ENCODE measurements at regions not wholly inside any gene's neighbourhood (a gene's known extent, or its start where the extent isn't known, plus 50 kb on each side); places are given as distances from the start of the nearest gene placed in this dataset.
"Not testable (repeated sequence)": the region's sequence is repeated elsewhere in the genome, so short reads cannot be mapped to it uniquely, and the experiment has no call there.

DNA sequence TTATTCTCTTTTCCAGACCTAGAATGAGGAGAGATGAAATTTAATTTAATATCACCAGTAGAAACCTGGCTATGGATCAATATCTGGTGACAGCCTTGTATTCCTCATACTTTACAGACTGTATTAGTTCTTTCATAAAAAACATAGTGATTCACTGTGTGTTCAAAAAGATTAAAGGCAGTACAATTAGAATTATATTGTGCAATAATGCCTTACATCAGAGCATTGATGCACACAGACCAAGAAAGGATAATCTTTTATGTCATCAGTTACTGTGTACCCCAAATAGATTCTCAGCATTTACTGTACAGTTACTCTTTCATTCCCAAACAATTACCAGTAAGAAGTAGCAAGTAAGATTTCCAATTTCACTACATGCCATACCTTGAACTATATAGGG lies 260.5 kb upstream of the ANXA10 start:
- no peak for DNase-seq (ENCODE audit: low spot score)

DNA sequence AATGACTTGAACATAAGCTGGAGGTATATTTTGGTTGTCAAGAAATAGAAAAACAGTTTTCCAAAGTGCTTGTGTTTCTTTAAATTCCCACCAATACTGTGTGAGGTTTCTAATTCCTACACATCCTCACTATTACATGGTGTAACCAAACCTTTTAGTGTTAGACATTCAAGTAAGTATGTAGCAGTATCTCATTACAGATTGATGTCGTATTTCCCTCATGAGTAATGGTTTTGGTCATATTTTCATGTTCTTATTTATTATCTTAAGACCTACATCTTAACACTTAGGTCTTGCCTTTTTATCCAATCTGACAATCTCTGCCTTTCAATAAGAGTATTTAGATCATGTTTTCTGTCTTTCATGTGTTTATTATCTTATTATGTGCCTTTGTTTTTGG lies 253.7 kb upstream of the ANXA10 start:
- DNase-seq (ENCODE audit: low spot score), result no peak

DNA sequence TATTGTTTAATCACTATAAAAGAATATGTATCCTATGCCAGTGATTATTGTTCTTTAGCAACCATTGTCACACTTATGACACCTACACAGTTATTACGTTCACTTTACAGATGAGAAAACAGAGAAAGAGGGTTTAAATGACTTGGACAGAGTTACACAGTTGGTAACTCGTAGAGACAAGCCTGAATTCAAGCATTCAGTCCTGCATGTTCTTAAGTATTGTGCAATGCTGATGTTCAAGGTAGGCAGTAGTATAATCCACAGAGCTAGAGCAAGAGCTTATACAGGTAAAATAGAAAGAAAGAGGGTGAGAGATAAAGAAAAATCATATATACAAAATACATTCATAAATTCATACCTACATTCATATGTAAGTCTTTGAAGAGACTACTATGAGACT lies 249.8 kb upstream of the ANXA10 start:
- no peak for DNase-seq (ENCODE audit: low spot score)

DNA sequence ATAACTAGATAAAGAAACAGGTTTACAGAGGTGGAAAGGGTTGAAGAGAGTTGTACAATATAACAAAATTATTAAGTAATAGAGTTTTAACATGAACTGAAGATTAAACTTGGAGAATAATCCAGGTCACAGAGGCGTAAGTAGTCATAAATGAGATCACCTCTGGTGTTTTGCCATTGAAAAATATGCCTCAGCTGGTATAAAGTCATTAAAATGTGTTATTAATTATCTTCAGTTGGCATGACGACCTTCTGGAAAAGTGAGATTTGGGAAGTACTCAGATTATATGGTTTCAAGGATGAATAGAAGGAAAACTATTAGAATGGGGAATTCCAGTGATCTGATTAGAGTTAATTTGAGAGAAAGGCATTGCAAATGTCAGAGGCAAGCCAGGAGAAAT lies 237.5 kb upstream of the ANXA10 start:
- DNase-seq (ENCODE audit: low spot score), result no peak

DNA sequence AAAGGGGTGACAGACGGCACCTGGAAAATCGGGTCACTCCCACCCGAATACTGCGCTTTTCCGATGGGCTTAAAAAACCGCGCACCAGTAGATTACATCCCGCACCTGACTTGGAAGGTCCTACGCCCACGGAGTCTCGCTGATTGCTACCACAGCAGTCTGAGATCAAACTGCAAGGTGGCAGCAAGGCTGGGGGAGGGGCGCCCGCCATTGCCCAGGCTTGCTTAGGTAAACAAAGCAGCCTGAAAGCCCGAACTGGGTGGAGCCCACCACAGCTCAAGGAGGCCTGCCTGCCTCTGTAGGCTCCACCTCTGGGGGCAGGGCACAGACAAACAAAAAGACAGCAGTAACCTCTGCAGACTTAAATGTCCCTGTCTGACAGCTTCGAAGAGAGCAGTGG lies 234.2 kb upstream of the ANXA10 start:
- not testable (repeated sequence) for DNase-seq (ENCODE audit: low spot score)

DNA sequence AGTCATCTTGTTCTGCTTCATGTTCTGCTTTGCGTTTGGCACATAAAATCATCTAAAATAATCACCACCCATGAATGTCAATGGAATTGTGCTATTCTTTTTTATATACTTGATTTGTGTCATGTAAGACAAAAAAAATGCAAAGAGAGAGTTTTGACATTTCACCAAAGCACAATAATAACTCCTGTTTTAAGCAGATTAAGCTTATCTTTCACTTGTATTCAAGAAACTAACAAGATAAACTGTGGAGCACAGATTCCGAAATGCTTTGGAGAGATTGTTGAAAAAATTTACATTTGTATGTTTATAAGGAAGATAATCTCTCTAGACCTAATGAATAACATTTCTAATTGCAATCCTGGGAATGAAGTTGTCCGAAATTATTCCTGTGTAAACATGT lies 225.1 kb upstream of the ANXA10 start:
- DNase-seq (ENCODE audit: low spot score), result no peak

DNA sequence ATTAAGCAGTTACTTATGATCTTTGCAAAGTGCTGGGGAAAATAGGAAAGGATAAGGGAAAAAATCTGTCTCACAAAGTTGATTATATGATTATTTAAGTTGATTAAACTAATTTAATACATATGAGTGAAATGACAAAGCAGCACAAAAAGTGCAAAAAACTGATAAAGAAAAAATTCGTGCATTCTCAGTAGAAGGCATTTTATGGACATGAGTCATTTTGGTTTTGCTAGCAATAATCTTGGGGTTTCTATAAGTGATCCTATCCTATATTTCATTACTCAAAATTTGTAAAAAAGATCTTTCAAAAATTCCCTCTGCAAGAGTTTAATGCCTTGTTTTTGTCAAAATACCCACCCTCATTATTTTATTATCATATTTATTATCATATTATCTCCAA lies 224.2 kb upstream of the ANXA10 start:
- DNase-seq (ENCODE audit: low spot score), result no peak

DNA sequence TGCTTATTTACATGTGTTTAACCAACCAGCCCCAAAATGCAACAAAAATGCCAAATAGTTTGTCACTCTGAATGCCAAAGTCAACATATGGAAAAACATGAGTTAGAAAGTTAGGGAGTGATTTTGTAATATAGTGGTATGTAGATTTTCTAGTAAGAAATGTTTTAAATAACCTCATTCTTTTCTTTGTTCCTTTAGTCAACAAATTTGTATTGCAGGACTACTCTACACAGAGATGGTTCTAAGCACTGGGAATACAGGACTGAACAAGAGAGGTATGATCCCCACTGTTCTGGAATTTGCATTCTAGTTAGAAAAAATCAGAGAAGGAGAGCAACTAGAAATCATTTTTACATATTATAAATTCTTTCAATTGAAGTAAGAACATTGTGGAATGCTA lies 218.8 kb upstream of the ANXA10 start:
- no peak for DNase-seq (ENCODE audit: low spot score)

DNA sequence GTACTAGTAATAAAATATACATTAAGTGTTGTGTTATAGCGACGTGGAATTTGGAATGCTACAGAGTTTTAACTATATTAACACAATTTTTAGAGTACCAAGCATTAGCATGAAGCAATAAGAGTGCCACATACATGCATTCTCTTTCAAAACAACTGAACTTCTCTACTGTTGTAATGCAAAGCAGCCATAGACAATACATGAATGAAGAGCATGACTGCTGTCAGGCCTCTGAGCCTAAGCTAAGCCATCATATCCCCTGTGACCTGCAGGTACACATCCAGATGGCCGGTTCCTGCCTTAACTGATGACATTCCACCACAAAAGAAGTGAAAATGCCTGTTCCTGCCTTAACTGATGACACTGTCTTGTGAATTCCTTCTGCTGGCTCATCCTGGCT lies 216.2 kb upstream of the ANXA10 start:
- not testable (repeated sequence) for DNase-seq (ENCODE audit: low spot score)

DNA sequence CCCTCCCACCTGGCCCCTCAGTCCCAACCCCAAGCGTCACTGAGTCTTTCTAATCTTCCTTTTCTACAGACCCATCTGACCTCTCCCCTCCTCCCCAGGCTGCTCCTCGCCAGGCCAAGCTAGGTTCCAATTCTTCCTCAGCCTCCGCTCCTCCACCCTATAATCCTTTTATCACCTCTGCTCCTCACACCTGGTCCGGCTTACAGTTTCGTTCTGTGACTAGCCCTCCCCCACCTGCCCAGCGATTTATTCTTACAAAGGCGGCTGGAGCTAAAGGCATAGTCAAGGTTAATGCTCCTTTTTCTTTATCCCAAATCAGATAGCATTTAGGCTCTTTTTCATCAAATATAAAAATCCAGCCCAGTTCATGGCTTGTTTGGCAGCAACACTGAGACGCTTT lies 214.5 kb upstream of the ANXA10 start:
- not testable (repeated sequence) for DNase-seq (ENCODE audit: low spot score)

DNA sequence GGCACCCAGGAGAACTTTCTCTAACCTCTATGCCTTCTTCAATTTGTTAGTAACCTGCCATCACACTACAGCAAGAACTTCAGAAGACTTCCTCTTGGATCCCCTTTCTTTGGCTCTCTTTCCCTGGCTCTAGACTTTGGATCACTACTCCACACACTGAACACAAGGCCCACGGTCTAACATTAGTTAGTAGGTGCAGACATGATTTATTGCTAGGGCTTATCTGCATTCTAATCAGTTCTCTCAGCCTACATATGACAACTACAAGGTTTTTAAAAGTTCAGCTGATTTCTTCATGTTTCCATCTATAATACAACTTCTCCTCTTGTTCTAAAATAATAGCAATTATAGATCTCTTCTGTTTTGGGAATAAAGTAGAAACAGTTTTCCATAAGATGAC lies 209.1 kb upstream of the ANXA10 start:
- no peak for DNase-seq (ENCODE audit: low spot score)

DNA sequence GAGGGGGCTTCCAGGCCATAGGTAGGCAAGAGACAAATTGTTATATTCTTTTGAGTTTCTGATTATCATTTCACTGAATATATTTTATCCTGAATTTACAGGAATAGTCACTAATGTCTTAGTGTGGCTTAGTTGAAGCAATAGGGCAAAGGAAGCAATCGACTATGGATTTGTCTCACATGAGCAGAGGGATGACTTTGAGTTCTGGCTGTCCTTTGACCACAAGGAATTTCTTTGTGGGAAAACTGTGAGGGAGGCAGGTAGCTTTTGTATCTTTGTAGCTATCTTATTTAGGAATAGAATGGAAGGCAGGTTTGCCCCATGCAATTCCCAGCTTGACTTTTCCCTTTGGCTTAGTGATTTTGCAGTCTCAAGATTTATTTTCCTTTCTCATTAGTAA lies 207.3 kb upstream of the ANXA10 start:
- DNase-seq (ENCODE audit: low spot score), result no peak

DNA sequence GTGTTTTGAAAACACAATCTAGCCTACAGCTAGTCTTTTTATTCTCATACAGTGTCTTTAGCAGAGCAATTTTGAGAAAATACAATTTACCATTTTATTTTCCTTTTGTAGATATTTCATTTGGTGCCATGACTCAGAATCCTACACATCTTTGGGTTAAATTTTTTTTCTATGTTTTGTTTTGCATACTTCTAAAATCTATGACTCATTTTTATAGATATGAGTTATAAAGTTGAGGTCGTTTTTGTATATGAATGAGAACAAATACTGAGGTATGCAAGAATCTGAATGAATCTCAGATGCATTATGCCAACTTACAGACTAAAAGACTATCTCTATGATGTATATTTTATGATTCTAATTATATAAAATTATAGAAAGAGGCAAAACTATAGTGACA lies 206.5 kb upstream of the ANXA10 start:
- DNase-seq (ENCODE audit: low spot score), result no peak

DNA sequence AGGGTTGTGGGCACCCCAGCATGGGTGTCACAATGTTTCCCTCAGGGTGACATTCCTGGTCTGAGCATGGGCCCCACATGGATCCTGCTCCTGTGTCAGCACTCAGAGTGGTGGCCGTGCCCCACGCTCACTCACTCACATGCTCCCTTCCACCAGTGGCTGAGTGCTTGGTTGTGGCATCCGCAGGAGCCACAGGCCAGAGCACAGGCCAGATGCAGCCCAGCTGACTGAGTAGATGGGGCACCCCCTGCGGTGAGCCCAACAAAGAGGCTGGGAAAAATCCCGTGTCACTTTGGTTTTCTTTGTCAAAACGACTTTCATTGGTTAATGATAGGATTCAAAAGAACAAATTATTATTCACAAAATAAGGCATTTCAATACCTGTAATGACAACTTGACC lies 204.6 kb upstream of the ANXA10 start:
- no peak for DNase-seq (ENCODE audit: low spot score)

DNA sequence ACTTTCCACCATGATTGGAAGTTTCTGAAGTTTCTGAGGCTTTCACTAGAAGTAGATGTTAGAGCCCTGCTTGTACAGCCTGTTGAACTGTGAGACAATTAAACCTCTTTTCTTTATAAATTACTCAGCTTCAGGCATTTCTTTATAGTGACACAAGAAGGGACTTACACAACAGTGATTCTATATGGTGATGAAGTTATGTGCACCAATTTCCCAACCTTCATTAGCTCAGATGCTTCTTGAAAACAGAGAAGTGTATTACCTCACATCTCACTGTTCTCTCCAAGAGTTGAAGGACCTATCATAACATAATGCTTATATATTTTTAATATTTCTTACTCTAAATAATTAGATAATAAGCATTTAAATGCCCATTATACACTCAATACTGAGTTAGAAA lies 202.1 kb upstream of the ANXA10 start:
- no peak for DNase-seq (ENCODE audit: low spot score)

DNA sequence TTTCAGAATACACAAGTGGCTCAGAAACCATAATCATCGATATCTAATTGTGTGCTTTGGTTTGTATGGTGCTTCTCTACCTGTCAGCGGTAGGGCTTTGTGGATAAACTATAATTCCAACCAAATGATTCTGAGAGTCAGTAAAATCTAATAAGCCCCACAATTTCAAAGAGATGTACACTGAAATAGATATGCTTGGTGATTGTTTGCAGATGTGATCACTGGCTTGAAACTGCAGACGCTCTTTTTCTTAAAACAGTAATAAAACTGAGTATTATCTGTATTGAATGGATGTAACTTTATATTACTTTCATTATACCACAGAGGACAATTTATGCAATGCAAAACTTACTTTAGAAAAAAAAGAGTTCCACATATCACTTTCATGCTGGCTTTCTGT lies 198.8 kb upstream of the ANXA10 start:
- no peak for DNase-seq (ENCODE audit: low spot score)

DNA sequence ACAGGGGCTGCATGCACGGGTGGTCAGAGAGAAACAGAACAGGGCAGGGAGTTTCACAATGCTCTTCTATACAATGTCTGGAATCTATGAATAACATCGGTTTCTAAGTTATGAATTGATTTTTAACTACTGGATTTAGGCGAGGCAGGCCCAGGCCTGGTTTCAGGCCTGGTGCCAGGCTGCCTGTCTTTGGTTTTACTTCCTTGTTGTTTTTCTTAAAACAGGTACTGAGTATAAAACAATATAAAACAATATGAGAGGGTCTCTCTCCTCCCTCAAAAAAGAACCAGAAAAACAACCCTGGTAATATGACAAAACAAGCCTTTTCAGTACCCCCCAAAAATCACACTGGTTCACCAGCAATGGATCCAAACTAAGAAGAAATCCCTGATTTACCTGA lies 196.1 kb upstream of the ANXA10 start:
- DNase-seq (ENCODE audit: low spot score), result not testable (repeated sequence)

DNA sequence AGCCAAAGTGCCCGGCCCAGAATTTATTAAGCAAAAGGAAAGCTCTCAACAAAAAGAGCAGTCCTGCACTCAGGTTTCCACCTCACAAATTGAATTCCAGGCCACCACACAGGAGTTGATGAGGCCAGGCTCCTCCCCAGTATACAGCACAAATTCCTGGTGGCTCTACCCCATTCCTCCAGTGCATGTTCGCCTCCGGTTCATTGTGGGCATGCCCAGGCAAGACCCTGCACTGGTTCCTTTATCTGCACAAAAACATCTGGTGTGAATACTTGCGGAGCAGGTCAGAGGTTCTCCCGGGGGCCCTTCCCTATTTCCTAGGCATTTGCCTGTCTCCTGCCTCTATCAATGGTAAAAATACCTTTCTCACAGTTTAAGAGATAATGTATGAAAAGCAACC lies 195.2 kb upstream of the ANXA10 start:
- peak; percentile 56 for DNase-seq (ENCODE audit: low spot score)

DNA sequence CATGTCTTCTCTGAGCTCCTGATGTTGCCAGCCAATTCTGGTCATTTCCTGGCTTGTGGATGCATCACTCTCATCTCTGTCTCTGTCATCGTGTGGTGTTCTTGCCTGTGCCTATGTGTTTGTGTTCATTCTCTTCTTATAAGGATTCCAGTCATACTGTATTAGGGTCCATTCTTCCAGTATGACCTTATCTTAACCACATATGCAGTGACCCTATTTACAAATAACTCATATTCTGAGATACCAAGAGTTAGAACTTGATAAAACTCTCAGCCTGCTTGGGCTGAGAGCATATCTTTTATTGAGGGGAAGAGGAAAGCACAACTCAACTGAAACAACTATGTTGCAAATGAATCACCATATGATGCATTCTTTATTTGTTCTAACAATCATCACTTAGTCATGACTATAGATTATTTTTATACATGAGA lies 189.0 kb upstream of the ANXA10 start:
- DNase-seq (ENCODE audit: low spot score), result no peak

DNA sequence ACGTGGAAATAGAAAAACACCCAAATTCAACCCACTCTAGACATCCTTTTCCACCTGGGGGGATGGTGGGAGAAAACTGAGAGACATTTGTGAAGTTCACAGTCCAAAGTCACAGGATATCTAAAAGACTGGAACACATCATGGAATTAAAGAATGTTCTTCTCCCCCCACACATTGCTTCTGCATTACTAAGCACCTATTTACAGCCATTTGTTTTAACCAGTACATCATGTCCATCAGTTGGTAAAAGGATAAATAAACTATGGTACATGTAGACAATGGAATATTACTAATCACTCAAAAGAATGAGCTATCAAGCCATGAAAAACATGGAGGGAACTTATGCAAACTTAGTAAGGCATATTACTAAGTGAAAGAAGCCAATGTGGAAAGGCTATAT lies 185.5 kb upstream of the ANXA10 start:
- no peak for DNase-seq (ENCODE audit: low spot score)

DNA sequence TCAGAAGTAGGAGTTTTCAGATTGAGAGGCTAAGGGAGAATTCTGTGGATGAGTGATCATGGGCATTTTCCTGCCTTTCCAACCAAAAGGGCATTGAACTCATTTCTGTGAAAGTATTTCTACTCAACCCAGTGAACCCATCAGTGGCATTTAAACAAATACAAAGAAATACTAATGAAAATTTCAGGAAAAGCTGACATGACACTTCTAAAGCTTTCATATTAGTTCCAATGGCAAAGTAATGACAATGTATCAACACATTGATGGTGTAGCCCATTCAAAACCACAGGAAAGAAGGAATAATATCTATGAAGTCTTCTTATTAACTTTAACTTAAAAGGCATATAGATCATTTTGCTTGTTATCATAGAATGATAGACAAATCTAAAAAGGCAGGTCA lies 183.5 kb upstream of the ANXA10 start:
- no peak for DNase-seq (ENCODE audit: low spot score)

DNA sequence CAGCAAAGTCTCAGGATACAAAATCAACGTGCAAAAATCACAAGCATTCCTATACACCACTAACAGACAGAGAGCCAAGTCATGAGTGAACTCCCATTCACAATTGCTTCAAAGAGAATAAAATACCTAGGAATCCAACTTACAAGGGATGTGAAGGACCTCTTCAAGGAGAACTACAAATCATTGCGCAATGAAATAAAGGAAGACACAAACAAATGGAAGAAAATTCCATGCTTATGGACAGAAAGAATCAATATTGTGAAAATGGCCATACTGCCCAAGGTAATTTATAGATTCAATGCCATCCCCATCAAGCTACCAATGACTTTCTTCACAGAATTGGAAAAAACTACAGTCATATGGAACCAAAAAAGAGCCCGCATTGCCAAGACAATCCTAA lies 179.8 kb upstream of the ANXA10 start:
- DNase-seq (ENCODE audit: low spot score), result not testable (repeated sequence)

DNA sequence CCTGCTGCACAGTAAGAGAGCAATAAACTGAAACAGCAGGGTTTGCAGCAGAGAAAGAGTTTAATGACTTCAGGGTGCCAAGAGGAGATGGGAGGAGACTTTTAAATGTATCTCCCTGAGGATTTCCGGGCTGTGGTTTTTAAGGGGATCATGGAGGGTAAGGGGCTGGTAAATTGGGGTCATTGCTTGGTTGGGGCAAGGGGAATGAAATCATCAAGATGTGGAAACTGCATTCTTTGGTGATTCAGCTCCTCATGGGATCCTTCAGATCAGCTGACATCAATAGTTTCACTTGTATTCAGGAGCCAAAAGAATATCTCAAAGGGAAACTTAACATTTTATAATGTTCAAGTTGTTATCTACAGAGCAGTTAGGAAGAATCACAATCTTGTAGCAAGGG lies 174.3 kb upstream of the ANXA10 start:
- DNase-seq (ENCODE audit: low spot score), result no peak

DNA sequence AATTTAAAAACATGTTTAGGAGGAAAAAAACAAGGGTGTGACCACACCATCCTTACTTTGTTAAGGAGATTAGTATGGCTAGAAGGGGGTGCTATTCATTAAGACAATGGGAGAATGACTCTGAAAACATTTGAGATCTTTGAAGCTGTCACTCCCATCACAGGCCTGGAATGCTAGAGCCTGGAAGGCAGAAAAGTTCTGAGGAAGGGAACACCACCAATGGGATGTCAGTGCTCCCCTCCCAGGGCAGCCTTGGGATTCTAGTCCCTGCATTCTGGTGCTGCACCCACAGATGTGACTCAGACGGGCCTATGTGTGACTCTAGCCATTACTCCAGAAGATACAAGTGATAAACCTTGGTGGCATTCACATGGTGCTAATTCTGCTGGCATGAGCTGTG lies 162.2 kb upstream of the ANXA10 start:
- peak; percentile 49 for DNase-seq (ENCODE audit: low spot score)

DNA sequence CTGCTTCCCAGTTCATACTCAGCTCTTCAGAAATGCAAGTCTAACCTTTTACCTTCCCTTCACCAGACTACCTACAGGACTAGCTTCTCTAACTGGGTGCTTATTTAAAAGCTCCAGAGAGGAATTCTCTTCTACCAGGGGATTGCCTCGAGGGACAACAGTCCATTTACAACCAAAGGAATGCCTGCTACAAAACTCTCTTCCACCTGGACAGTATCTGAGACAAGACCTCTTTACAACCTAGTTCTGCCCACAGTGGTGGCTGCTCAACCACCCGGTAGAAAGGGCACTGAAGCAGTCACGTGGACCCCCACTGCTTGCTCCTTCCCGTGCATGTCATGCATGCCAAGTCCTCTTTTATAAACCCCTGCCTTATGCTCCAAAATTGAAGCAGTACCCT lies 158.1 kb upstream of the ANXA10 start:
- DNase-seq (ENCODE audit: low spot score), result no peak
